ENCODE measurements at regions not wholly inside any gene's neighbourhood (a gene's known extent, or its start where the extent isn't known, plus 50 kb on each side); places are given as distances from the start of the nearest gene placed in this dataset.

DNA sequence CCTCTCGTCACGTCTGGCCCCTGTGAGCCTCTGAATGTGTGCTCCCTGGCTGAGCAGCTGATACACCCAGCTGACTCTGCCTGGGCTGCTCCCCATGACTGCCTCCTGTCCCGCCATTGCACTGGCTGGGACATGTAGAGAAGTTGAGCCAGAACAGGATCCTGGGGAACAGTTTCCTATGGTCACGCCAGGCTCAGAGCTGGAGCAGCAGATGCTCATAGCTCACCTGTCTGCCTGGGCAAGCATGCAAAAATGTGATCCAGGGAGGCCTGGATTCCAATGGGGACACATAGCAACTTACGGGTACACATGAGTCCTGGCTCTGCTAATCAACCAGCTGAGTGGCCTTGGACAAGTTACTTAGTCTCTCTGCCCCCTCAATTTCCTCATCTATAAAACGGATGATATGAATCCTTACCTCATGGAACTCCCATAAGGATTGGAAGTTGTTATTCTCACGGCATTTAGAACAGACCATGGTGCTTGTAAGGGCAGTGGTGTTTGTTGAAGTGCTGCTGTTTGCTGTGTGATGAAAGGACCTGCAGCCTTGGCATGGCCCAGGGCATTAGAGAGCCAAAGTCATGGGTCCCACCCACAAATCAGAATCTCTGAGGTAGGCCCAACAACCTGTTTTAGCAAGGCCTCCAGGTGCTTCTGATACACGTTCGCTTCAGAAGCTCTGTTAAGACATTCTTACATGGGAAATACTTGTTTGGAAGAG is 150.3 kb upstream of the VANGL1 start:
- ATAC-seq, result peak; percentile 21

DNA sequence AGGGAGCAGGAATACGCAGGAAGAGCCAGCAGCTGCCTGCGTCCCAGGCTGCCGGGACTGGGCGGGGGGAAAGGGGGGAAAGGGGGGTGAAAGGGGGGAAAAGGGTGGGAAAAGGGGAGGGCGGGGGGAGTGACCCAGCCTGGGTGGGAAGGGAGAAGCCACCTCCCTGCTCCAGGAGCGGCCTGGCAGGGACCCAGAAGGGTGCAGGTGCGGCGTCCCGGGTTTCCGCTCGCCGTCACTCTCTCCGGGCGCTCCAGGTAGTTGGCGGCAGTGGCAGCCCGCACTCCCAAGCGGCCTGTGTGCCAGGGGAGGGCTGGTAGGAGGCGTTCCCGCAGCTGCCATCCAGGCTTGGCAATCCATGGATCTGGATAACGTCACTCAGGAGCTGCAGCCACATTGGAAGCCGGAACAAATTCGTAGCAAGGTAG is 141.0 kb upstream of the NGF start:
- ATAC-seq, result peak; percentile 58

DNA sequence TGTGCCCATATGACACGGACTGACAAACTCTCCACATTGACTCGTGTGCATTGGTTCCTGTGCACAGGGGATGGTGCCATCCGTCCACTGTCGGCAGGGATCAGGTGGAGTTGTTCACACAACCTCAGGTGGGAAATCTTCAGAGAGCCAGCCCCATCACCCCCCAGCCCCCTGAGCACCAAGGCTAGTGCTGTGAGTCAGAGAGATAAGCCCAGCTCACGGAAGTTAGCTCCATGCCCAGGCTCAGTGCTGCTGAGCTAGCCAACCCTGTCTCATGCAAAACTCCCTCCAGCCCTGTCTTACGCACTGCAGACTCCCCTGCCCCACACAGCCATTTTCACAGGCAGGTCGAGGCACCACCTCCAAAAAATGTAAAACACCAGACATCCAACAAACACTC is 139.0 kb upstream of the NGF start:
- no peak for ATAC-seq

DNA sequence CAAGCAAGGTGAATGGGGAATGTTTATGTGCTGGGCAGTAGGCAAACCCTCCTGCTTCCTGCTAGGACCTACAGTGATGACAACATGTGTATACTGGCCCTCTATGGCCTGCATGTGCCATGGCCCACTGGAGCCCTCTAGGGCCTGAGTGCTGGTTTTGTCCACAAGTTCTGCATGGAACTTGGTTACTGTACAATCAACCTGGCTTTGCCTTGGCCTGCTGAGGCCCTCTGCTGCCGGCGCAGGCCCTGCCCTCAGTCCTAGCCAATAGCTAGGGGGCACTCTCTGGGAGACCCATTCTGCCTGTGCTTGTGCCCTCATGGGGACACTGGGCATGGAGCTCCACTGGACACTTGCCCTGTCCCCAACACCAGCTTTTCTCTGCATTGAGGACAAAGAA is 138.6 kb upstream of the NGF start:
- ATAC-seq, result no peak

DNA sequence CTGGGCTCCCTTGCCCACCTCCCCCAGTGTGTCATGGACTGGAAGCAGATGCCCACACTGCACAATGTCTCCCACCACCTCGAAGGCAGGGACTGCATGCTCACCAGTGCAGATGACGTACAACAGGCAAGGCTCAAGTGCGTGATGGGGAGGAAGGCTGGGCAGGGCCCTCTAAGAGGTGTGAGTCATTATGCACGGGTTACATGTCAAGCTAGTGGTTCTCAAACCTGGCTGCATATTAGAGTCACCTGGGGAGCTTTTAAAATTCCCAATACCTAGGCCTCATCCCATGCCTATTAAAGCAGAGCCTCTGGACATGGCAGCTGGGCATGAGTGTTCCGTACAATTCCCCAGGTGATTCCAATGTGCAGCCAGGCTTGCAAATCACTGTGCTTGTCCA is 137.9 kb upstream of the NGF start:
- ATAC-seq, result peak; percentile 55

DNA sequence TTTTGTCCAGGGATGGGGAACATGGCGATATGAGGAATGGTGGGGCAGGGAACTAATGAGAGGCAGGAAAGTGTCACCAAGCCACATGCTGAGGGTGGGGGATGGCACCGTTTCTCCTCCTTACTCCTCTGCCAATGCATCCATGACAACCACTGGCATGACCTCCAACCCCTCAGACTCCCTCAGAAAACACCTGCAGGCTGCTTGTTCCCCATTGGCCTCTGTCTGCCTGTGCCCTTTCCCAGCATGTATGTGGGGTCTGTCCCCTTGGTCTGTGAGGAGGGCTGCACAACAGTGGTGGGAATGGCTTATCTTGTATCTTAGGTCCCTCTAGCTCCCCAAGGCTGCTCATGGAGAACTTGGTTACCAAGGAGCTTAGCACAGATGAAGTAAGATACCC is 137.2 kb upstream of the NGF start:
- no peak for ATAC-seq

DNA sequence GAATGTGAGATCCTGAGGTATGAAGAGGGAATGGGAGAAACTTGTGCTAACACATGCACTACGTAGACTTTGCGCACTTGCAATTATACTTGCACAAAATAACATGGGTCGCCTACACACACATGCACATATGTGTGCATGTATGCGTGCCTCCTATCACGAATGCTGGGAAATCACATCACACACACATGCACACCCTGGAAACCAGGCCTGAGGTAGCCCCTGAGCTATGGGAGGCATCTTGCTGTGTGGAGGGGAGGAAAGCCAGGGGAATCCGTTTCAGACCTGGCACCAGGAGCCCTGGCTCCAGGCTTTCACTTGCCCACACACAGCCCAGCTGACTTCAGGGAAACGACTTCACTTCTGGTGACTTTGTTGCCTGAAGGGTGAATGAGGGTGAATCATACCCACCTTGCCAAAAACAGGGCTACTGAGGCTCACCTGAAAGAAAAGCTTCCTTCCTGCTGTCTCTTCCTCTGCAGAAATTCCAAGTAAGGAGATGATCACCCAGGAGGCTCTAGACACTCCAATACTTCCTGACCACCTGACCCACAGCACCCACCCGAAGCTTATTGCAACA is 136.0 kb upstream of the NGF start:
- ATAC-seq, result peak; percentile 79

DNA sequence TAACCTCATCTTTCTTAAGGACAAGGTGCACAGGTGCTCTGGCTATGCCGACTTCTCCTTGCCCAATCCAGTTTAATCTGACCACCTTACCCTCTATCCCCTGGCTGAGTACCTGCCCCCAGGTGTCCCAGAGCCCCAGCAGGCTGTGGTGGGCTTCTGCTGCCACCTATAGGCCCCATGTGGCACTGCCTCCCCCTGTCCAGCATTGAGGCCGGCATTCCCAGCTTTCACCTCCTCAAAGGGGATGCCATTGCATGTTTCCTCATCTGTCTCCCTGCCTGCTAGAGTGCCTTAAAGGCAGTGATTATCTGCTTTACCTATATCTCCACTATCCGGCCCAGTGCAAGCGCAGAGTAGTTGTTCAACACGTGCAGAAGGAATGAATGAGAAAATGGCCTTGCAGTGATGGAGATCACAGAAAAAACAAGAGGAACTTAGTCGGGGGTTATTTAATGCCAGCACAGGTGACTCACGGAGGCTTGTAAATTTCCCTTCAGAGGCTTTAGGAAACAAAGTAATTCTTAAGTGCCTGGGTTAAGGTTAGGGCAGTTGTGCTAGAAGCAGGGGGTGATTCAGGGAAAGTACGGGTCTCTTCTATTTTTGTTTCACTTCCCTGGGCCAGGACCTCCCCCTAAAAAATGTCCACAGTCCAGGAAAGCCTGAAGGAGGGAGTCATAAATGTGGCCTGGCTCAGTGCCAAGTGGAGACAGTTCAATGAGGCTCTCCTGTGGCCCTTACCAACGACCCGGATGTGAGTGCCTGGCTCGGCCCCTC is 131.8 kb upstream of the NGF start:
- ATAC-seq, result peak; percentile 64

DNA sequence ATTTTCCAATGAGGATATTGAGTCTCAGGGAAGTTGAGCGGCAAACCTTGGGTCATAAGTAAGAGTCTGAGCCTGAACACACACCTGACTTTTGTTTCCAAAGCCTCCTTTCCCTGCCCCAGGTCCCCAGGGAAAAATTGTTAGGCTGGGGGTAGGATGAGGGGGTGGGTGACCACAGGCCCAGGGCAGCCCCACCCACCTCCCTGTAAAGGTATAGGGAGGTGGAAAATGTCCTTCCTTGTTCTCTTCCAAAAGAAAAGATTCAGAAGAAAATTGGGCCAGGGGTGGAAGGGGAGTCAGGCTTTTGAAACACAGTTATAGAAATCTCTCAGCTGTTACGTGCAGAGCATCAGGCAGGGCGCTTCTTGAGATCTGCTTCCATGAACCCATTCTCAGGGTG is 129.7 kb upstream of the NGF start:
- ATAC-seq, result no peak

DNA sequence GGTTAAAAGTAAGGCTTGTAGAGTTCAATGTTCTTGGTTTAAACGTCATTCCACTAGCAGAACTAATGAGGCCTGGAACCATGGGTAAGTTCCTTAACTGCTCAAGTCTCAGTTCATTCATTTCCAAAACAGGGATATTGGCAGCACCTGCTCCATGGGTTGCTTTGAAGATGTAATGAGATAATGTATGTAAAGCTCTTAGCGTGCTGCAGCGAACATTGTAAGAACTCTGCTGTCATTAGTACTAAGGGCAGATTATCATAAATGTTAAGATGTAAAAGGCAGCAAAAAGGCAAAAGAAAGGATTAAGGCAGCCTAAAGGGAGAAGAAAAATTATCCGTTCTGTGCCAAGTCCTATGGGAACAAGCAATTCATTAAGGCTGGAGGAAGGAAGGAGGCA is 129.1 kb upstream of the NGF start:
- ATAC-seq, result no peak

DNA sequence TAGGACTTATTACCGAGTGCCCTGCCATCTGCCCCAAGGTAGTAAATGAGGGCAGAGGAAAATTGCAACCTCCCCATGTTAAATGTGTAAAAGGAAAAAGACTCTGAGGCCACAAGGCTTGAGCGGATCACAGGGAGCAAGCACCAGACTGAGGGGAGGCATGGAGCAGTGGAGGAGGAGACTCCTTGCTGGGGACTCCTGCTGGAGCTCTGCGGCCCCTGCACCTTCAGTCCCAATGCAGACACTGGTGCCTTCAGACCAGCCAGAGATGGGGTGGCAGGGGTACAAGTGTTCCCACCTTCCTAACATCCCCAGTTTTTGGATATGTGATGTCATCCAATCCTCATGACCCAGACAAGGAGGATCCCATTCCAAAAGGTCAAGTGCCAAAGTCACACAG is 128.4 kb upstream of the NGF start:
- ATAC-seq, result no peak

DNA sequence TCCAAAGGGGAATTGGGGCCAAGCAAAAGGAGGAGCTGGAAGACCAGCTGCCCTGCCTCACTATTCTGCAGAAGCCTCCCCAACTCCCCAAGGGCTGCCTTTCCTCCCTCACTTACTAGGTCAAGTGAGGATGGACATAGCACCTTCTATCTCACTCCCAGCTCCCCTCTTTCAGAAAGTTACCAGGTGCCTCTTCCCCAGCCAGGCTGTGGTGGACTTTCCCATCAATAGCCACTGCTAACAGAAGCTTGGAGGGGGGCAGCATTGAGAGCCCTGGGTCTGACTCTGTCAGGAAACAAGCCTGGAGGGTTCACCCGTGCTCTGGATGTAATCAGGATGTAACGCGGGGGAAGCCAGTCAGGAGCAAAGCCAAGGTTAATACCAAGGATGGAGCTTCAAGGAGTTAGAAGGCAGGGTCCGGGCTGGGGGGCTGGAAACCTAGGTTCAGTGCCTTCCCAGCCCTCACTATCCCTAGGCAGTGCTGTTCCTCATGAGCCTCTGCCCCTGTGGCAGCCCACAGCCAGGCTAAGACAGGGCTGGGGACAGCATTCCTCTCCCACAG is 127.8 kb upstream of the NGF start:
- no peak for ATAC-seq

DNA sequence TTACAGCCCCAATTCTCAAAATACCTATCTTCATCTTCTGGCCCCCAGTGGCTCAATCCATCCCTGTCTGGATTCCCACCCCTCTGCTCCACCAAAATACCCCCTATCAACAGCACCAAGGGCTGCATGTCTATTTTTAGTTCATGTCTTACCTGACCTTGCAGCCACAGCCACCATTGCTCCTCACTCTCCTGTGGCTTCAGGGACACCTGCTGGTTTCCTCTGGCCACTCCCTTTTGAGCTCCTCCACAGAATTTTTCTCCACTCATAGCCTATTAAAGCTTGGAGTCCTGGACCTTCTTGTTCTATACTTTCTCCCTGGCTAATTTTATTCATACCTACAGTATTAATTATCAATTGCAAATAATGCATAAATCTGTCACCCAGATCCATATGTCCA is 125.3 kb upstream of the NGF start:
- no peak for ATAC-seq

DNA sequence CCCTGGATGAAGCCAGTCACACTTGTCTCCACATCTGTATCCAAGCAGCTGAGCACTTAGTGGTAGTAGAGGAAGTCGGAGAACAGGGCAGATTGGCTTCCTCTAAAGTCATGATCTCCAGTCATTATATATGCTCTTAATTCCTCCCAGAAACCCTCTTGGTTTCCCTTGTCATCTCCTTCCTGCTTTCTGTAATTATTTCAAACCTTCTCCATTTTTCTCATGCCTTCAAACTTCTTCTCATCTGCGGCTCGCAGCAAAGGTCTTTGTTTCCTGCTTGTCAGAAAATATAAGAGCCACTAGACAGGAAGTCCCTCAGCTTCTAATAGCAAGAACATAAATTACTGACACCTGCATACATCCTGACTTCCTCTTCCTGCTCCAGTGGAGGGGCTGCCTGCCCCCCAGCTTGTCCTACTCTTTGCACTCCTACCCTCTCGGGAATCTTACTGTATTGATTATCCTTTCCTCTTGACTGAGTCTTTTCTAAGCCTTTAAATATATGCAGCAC is 124.6 kb upstream of the NGF start:
- no peak for ATAC-seq

DNA sequence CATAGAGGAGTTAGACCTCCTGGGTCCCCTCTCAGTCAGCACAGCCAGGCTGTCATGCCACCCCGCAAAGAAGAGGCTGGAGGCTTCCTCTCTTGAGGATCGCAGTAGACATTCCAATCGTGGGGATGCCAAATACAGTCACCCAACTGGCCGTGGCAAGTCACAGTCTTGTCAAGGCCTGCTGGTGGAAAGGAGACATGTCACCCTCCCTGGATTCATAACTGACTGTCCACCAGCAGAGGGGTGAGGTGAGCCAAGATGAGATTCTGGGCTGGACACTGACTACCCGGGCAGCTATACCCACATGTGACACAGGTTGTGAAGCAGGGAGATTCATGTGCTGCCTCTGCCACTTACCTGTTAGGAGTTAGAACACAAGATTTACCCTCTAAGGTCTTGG is 123.5 kb upstream of the NGF start:
- ATAC-seq, result peak; percentile 39

DNA sequence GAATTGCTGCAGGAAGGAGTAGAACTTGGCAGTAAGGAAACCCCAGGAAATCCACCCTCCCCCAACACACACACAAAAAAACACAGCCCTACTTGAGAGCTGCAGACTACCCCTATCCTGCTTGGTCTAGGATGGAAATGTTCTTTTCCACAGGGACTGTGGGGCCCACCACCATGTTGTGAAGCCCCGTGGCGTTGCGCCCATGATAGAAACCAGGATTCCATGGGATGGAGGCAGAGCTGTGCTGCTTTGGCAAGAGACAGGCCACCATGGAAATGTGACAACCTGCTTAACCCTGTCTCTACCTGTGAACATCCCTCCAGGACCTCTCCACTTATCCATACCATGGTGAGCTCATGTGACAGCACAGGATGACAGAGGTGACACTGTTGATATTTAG is 121.1 kb upstream of the NGF start:
- ATAC-seq, result no peak

DNA sequence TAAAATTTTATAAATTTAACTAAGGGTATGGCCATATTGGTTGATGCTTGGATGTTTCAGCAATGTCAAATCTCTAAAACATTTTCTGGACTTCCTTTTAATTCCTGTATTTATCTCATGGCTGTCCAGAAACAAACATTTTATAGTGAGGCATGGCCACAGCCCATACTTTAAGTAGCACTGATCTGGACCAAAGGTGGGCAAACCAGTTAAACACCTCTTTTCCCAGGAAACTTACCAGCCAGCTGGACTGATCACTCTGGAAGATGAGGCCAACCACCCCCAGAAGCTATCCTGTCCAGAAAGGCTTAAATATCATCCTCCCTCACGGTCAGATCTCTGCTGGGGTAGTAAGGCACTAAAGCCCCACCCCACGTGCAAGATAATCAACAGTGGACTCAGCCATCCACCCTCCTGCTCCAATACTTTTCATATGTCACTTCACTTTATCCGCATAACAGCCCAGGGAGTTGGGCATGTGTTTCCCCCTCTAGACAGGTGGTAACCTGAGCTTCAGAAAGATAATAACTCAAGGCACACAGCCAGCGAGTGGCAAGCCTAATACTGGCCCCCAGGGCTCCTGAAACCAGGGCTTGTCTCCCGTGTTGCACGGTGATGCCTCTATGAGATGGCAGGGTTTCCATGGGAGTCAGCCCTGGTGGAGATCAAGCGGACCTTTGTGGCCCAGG is 120.5 kb upstream of the NGF start:
- no peak for ATAC-seq

DNA sequence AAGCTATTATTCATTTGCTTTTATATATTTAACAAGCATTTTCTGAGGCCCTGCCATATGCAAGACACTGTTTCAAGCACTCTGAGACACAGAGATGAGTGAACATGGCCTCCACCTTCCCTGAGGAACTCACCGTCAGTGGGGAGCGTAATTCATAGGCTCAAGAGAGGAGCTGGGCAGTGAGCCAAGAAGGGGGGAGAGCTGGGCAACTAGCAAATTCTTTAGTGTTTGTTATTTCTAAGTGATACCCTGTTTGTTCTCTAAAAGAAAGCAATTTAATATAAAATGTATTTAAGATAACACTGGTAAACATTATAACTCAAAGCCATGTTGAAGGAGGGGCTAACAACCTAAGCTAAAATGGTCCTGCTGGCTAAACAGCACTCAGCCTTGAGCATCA is 119.2 kb upstream of the NGF start:
- no peak for ATAC-seq

DNA sequence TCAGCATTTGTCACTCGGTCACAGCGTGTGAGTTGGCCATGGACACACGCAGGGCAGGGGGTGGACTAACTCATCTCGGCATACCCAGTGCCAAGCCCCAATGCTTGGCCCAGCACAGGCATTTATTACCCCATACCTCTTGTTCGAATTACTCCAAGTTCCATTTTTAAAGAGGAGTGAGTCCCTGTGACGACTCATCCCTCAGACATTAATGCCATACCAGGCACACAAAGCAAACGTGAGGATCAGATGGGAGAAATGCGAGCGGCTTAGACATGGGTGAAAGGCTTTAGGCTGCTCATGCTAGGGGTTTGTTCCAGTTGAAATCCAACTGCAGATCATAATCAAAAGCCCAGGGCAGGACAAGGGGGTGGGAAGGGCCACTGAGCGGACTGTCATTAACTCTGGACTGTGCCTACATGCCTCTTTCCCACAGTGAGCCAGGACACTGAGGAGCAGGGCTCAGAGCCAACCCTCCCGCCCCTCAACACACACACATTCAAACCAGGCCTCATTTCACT is 118.5 kb upstream of the NGF start:
- ATAC-seq, result no peak

DNA sequence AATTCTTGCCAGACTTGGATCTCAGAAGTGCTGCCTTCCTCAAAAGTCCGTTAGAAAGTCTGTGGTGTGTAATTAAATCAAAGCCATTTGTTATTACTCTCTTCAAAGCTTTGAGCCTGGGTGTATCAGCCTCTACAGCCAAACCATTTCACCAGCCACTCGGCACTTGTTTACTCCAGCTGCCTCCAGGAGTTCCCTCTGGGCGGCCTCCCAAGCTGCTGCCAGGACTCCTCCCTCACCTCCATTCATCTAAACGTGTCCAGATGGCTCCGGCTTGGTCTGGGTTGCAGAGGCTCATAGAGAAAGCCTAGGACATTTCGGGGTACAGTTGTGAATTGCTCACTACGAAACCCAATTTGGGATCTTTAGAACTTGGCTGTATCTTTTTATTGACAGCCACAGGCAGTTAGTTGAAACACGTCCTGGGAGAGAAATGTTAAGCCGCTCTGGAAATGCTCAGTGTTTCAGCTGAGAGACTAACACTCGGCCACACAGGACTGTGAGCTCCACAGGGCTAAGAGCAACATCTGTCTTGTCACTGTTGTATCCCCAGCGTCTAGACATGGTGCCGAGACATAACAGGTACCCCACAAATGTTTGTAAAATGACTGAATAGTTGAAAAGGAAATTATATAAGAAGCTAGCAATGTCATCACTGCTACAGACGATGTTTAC is 116.9 kb upstream of the NGF start:
- ATAC-seq, result no peak

DNA sequence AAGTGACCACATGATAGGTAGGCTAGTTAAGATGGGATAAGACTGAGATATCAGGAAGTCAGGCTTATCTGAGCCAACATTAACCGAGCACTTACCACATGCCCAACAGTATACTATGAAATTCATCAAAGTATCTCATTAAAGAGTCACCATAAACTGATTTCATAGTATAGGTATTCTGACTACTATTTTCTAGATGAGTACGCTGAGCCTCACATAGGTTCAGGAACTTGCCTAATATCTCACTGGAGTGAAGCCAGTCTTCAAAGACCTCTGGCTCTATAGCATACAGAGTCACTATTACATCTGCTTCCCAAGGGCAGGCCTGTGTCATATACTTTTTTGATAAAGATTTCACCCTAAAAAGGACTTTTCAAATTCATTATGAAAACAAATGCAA is 115.6 kb upstream of the NGF start:
- ATAC-seq, result no peak

All from esophagus mucosa (tissue), 1 donor.